Right forelimb (tissue), 1 donor: ENCODE measurements at regions not wholly inside any gene's neighbourhood (a gene's known extent, or its start where the extent isn't known, plus 50 kb on each side); places are given as distances from the start of the nearest gene placed in this dataset.
"Not testable (repeated sequence)": the region's sequence is repeated elsewhere in the genome, so short reads cannot be mapped to it uniquely, and the experiment has no call there.

Source experiments
- DNase-seq: peaks from one replicate; pipeline ENCODE4 v3.0.0-alpha.2; 2018

DNA sequence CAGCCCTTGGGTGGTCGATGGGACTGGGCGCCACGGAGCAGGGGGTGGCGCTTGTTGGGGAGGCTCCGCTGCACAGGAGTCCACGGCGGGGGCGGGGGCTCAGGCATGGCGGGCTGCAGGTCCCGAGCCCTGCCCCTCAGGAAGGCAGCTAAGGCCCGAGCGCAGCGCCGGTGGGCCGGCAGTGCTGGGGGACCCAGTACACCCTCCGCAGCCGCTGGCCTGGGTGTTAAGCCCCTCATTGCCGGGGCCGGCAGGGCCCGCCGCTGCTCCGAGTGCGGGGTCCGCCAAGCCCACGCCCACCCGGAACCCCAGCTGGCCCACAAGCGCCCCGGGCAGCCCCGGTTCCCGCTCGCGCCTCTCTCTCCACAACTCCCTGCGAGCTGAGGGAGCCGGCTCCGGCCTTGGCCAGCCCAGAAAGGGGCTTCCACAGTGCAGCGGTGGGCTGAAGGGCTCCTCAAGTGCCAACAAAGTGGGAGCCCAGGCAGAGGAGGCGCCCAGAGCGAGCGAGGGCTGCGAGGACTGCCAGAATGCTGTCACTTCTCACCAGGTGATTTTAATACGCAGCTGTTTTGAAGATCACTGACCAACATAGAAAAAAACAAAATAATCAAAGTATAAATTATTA lies 66.1 kb upstream of the NDST4 start:
- DNase-seq: not testable (repeated sequence)

DNA sequence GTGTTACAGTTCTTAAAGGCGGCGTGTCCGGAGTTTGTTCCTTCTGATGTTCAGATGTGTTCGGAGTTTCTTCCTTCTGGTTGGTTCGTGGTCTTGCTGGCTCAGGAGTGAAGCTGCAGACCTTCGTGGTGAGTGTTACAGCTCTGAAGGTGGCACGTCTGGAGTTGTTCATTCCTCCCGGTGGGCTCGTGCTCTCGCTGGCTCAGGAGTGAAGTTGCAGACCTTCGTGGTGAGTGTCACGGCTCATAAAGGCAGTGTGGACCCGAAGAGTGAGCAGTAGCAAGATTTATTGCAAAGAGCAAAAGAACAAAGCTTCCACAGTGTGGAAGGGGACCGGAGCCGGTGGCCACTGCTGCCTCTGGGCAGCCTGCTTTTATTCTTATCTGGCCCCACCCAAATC lies 65.3 kb upstream of the NDST4 start:
- not testable (repeated sequence) for DNase-seq

GRCh38 chr4:115171220-115171619 lies 57.8 kb upstream of the NDST4 start:
- DNase-seq: no peak

GRCh38 chr4:115165503-115165902 lies 52.1 kb upstream of the NDST4 start:
- no peak for DNase-seq
